ENCODE measurements at regions not wholly inside any gene's neighbourhood (a gene's known extent, or its start where the extent isn't known, plus 50 kb on each side); places are given as distances from the start of the nearest gene placed in this dataset.

- no peak overlapping the region for H3K4me3 Mint-ChIP-seq
- ATAC-seq (no peak), DNase-seq (no peak)
- H3K27me3 Mint-ChIP-seq: no peaks in the 10 kb centered on the region
- H3K4me1 Mint-ChIP-seq (ENCODE audit: low read depth): no peaks in the 10 kb centered on the region
- POLR2A ChIA-PET: no interaction called here
- no peaks in the 10 kb centered on the region for H3K9me3 Mint-ChIP-seq
- intact Hi-C loops (cut with micrococcal nuclease): no loop called here
- H3K27ac Mint-ChIP-seq: no peak overlapping the region
- CTCF ChIA-PET: interaction anchor here (1.4 kb wide), 1 partner anchor 196 kb away, joined by 3 read pairs; no protein-coding TSS in a partner anchor
- no peaks in the 10 kb centered on the region for H3K36me3 Mint-ChIP-seq (ENCODE audit: low read depth)
- no peak for TF ChIP-seq CTCF (IDR thresholded peaks at IDR 0.05)
These were observed 74.5 kb upstream of the PTPRZ1 start for GRCh38 chr7:121798453-121798840.

GRCh38 chr7:121797657-121798452 is 75.1 kb upstream of the PTPRZ1 start:
- no peak overlapping the region for H3K27ac Mint-ChIP-seq
- H3K36me3 Mint-ChIP-seq (ENCODE audit: low read depth): no peaks in the 10 kb centered on the region
- no peaks in the 10 kb centered on the region for H3K27me3 Mint-ChIP-seq
- POLR2A ChIA-PET: no interaction called here
- H3K4me3 Mint-ChIP-seq: no peak overlapping the region
- CTCF ChIA-PET: no interaction called here
- H3K9me3 Mint-ChIP-seq: no peaks in the 10 kb centered on the region
- no peak for DNase-seq
- intact Hi-C loops (cut with micrococcal nuclease): no loop called here
- H3K4me1 Mint-ChIP-seq (ENCODE audit: low read depth): no peaks in the 10 kb centered on the region
- ATAC-seq: no peak
- no peak for TF ChIP-seq CTCF (IDR thresholded peaks at IDR 0.05)

GRCh38 chr7:121796936-121797656 is 75.9 kb upstream of the PTPRZ1 start:
- POLR2A ChIA-PET: no interaction called here
- Mint-ChIP-seq H3K4me1 (ENCODE audit: low read depth) (no peaks in the 10 kb centered on the region), H3K36me3 (ENCODE audit: low read depth) (no peaks in the 10 kb centered on the region), H3K27ac (no peak overlapping the region), H3K27me3 (no peaks in the 10 kb centered on the region), H3K9me3 (no peaks in the 10 kb centered on the region), H3K4me3 (no peak overlapping the region)
- DNase-seq (no peak), ATAC-seq (no peak)
- CTCF ChIA-PET: no interaction called here
- TF ChIP-seq CTCF (IDR thresholded peaks at IDR 0.05): no peak
- intact Hi-C loops (cut with micrococcal nuclease): no loop called here

- ChIA-PET POLR2A (no interaction called here), CTCF (no interaction called here)
- DNase-seq: no peak
- Mint-ChIP-seq H3K4me3 (no peak overlapping the region), H3K27me3 (no peaks in the 10 kb centered on the region), H3K36me3 (ENCODE audit: low read depth) (no peaks in the 10 kb centered on the region), H3K27ac (no peak overlapping the region), H3K4me1 (ENCODE audit: low read depth) (no peaks in the 10 kb centered on the region), H3K9me3 (no peaks in the 10 kb centered on the region)
- ATAC-seq: no peak
- intact Hi-C loops (cut with micrococcal nuclease): no loop called here
- TF ChIP-seq CTCF (IDR thresholded peaks at IDR 0.05): no peak
These were observed 76.6 kb upstream of the PTPRZ1 start for GRCh38 chr7:121796381-121796780.

GRCh38 chr7:121795736-121796135 is 77.2 kb upstream of the PTPRZ1 start:
- H3K4me1 Mint-ChIP-seq (ENCODE audit: low read depth): no peaks in the 10 kb centered on the region
- ChIA-PET CTCF (no interaction called here), POLR2A (no interaction called here)
- H3K27me3 Mint-ChIP-seq: no peaks in the 10 kb centered on the region
- no peaks in the 10 kb centered on the region for H3K9me3 Mint-ChIP-seq
- intact Hi-C loops (cut with micrococcal nuclease): no loop called here
- DNase-seq (no peak), ATAC-seq (no peak)
- no peak overlapping the region for H3K27ac Mint-ChIP-seq
- H3K36me3 Mint-ChIP-seq (ENCODE audit: low read depth): no peaks in the 10 kb centered on the region
- H3K4me3 Mint-ChIP-seq: no peak overlapping the region
- TF ChIP-seq CTCF (IDR thresholded peaks at IDR 0.05): no peak
